ENCODE measurements at regions not wholly inside any gene's neighbourhood (a gene's known extent, or its start where the extent isn't known, plus 50 kb on each side); places are given as distances from the start of the nearest gene placed in this dataset.

DNA sequence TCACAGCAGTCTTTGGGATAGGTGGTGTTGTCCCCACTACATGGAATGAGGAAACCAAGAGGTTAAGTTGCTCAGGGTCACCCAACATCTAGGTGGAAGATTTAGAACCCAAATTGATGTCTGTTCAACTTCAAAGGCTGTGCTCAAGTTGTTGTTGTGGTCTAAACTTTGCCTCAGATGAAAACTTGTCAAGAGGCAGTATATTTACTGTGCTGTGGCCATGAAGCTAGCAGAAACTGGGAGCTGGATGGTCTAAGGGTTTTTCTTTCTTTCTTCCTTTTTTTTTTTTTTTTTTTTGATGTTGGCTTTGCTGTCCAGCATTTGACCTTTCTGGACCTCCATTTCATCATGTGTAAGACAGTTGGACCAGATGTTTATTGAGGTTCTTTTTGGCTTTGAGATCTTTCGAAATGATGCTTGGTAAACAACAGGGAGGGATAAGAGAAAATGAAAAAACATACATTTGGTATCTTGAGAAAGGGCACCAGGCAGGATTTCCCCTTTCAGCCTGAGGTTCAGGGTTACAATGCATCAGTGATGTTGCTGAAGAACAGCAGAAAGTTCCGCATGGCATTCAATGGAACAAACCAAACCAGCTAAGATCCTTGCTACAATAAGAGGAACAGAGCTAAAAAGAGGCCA lies 166.2 kb upstream of the RPS6KA3 start:
- no peak for DNase-seq (ENCODE audit: low read depth, low spot score)

- DNase-seq (ENCODE audit: low read depth, low spot score) = no peak
These were observed 165.3 kb upstream of the RPS6KA3 start for GRCh38 chrX:20432048-20432447.

GRCh38 chrX:20431486-20431885 lies 164.8 kb upstream of the RPS6KA3 start:
- no peak for DNase-seq (ENCODE audit: low read depth, low spot score)

GRCh38 chrX:20427173-20427770 lies 160.6 kb upstream of the RPS6KA3 start:
- DNase-seq (ENCODE audit: low read depth, low spot score) = no peak

DNA sequence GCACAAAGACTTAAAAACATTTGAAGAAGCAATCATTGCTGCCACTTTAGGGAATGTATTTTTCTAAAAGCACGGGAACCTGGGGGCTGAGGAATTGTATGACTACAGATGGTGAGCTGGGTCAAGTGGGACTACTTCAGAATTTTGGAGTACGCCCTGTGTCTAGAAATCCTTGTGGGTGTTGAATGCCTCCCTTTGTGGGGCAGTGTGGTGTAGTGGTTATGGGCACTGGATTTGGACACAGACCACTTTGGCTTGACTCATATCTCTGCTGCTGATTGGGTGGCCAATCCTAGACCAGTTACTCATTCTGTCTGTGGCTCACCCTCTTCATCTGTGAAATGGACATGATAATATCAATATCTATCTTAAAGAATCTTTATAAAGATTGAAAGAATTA lies 155.0 kb upstream of the RPS6KA3 start:
- DNase-seq (ENCODE audit: low read depth, low spot score) = no peak

GRCh38 chrX:20421275-20421674 lies 154.6 kb upstream of the RPS6KA3 start:
- DNase-seq (ENCODE audit: low read depth, low spot score) = no peak

GRCh38 chrX:20420058-20420457 lies 153.3 kb upstream of the RPS6KA3 start:
- DNase-seq (ENCODE audit: low read depth, low spot score) = no peak

DNA sequence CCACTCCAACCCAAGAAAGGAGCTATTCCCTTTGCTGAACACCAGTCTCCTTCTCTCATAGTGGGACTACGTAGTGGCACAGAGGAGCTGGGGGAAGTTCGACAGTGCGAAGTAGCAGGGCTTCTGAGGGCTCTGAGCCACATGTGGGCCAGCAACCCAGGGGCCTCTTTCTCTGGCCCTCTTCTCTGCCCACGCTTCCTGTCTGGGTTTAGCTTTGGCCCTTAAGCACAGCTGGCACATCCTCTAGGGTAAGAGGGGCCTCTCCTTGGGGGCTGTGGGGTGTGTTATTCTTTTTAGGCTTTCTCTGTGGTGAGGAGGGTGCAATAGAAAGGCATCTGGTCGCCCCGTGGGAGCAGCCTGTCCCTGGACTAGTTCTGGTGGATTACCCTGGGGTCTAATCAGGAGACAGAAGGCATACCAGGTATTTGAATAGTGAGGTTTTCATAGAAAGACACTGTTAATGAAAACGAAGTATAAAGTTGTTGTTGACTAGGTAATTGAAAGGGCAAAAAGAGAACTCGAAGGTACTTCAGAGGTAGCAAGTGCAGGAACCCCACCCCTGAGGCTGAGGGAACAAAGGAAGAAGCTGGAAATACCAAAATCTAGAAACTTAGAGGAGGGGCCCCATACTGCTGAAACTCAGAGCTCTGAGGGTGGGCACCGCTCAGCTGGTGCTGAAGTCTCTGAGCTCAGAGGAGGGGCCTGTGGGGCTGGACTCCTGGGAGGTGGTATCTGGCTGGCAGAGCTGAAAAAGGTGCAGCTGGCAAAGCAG lies 151.9 kb upstream of the RPS6KA3 start:
- no peak for DNase-seq (ENCODE audit: low read depth, low spot score)

DNA sequence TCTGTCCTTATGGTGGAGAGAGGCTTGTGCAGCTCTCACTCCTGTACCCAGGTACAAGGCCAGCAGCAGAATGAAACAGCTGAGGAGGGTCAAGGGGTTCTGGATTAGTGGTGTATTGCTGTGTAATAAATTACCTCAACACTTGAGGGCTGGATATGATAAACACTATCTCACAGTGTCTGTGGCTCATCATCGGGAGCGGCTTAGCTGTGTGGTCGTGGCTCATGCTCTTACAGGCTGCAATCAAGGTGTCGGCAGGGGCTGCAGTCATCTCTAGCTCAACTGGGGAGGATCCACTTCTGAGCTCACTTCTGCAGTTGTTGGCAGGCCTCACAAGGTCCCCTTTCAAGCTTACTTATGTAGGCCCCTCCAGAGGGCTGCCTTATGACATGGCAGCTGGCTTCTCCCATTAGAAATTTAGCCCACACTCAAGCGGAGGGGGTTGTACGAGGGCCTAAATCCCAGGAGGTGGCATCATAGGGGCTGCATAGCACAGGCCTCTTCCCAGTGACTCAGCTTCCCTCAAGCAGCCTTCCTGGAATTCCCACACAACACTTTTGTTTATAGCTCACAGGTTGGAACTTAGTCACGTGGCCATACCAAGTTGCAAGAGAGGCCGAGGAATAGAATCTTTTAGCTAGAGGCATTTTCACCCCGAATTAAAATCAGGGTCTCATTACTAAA lies 148.2 kb upstream of the RPS6KA3 start:
- DNase-seq (ENCODE audit: low read depth, low spot score) = no peak

- DNase-seq (ENCODE audit: low read depth, low spot score) = no peak
These were observed 147.4 kb upstream of the RPS6KA3 start for GRCh38 chrX:20414066-20414465.

DNA sequence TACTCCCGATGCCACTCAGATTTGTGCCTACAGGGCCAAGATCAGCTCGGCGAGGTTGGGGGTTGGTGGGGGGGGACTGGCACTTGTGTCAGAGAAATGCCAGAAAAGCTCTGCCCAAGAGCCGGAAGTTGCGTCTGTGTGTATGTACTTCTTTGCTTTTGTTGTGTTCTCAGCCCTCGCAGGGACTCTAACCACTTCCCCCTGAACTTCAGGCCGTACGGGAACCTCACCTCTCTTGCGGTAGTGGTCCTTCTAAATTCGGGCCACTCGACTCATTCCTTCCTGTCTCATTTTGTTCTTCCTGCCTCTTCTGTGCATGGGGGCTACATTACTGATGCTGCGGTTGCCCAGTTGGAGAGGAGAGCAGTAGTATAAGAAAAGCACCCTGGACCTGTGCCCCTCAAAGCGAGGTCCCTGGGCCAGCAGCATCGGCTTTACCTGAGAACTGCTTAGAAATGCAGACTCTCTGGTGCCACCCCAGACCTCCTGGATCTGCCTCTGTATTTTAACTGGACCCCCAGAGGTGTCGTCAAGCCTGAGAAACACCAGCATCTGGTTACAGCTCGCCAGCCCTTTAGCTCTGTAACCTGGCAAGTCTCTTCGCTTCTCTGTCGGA lies 146.3 kb upstream of the RPS6KA3 start:
- no peak for DNase-seq (ENCODE audit: low read depth, low spot score)

DNA sequence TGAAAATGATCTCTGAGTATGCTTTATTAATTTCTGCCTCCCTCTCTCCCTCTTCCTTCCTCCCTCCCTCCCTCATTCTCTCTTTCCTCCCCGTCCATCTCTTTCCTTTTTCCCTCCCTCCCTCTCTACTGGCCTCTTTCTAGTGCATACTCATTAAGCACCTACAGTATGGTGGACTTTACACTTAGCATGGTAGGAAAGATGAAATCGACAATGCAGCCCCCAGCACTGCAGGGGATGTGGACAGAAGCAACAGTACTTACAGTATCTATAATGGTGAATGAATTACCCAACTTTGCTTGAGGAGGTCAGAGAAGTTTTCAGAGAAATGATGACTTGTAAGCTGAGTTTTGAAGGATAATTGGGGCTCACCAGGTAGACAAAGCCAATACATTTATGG lies 143.8 kb upstream of the RPS6KA3 start:
- DNase-seq (ENCODE audit: low read depth, low spot score) = no peak

DNA sequence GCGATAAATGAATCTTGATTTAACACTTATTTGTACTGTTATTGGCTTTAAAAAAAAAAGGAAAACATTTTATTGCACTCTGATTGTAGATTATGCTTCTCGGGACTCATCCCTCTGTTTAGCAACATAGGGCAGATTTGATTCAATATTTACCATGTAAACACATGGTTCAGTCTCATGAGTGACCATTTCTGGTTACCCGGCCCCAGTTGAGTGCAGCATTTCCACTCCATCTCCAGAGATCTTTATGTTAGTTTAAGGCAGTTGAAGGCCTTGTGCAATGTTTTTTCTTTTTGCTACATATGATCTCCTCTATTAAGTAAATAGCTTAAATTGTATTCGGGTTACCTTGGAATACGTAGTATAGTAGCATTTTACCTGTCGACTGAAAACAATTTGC lies 143.3 kb upstream of the RPS6KA3 start:
- no peak for DNase-seq (ENCODE audit: low read depth, low spot score)

DNA sequence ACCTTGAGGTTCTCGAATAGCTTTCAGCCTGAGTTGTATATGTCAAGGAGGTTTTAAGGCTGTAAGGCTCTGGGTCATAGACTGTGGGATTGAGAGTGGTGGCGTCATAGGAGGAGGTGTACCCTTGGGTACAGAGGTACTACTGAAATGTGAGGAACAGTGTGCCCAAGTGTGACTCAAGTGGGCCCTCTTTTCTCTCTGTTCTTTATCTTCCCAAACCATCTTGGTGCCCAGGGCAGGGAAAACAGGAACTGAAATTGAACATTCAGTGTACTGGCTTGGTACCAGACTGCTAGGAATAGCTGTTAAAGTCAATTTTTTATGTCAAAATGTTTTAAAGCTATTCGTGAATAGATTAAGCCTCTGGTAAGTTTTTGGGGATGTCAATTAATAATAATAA lies 136.2 kb upstream of the RPS6KA3 start:
- no peak for DNase-seq (ENCODE audit: low read depth, low spot score)

DNA sequence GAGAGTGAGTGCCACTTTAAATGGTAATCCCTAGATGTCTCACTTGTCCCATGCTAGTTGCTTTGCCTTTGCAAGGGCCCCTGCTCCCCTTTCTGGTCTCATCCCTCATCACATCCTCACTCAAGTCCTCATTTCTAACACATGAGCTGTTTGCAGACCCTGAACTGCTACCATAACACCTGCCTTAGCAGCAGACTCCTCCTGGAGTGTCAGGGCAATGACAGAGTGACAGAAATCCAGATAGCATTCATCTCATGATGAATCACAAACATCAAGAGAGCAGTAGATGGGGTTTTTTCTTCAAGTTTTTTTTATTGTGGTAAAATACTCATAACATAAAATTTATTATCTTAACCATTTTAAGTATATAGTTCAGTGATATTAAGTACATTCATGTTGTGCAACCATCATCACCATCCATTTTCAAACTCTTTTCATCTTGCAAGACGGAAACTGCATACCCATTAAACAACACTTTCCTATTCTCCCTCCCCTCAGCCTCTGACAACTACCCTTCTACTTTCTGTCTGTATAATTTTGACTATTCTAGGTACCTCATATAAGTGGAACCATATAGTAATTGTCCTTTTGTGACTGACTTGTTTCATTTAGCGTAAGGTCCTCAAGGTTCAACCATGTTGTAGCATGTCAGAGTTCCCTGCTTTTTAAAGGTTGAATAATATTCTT lies 133.2 kb upstream of the RPS6KA3 start:
- DNase-seq (ENCODE audit: low read depth, low spot score) = no peak

- DNase-seq (ENCODE audit: low read depth, low spot score) = no peak
These were observed 130.9 kb upstream of the RPS6KA3 start for GRCh38 chrX:20397587-20397986.

- DNase-seq (ENCODE audit: low read depth, low spot score) = no peak
These were observed 127.7 kb upstream of the RPS6KA3 start for GRCh38 chrX:20394451-20394850.

DNA sequence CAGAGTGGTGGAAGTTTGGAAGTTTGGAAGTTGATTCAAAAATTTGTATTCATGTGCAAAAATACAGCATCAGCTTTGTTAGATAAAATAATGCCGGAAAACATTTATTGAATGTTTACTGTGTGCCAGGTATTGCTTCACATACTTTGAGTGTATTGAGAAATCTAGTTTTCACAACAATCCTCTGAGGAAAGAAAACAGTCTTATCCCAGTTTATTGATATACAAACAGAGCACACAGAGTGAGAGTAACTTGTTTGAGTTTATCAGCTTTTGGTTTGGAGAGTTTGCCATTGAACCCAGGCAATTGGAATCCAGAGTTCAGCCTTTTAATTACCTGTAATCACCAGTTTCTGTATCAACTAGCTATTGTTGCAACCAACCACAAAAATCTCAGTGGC lies 127.2 kb upstream of the RPS6KA3 start:
- no peak for DNase-seq (ENCODE audit: low read depth, low spot score)

DNA sequence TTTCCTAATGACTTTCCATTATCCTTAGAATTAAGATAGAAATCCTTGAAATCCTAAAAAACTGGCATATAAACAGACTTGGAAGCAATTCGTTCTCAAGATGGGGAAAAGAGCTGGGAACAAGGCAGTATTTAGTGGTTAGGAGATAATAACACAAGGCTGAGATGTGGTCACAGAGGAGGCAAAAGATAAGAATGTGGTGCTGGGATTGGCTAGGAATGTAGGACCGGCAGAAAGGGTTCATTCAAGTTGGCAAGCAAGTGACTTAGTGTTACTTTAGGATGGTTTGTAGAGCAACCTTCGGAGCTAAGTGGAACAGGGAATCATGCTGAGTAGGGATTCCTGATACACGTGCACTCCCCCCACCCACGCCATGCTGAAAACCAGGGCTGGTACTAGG lies 121.9 kb upstream of the RPS6KA3 start:
- DNase-seq (ENCODE audit: low read depth, low spot score) = no peak

DNA sequence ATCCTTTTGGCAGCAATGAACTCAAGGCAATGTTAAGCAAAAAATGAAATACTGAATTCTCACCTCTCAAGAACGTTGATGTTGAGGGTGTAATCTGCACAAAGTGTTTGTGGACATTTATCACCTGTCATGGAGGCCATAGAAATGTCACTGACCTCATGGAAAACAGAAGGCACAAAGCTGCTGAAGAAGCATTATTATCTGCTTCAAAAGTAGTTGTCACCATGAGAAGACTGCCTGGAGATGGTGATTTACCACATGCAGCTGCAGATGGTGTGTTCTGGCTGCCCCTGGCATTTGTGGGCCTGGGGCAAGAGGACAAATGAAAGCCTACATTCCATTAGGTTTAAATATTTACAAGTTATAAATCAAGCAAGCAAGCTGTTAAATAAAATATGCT lies 116.8 kb upstream of the RPS6KA3 start:
- DNase-seq (ENCODE audit: low read depth, low spot score) = no peak

- no peak for DNase-seq (ENCODE audit: low read depth, low spot score)
These were observed 116.0 kb upstream of the RPS6KA3 start for GRCh38 chrX:20382518-20383297.
